22Rv1 (cell line): ENCODE measurements at regions not wholly inside any gene's neighbourhood (a gene's known extent, or its start where the extent isn't known, plus 50 kb on each side); places are given as distances from the start of the nearest gene placed in this dataset.

Source experiments
- ZFX ChIP-seq: fragments of 450-650 bp; IDR thresholded peaks from 2 replicates; pipeline ENCODE4 v1.6.1; 2017; ENCODE audit warnings: antibody characterized with exemption, borderline replicate concordance
- TF ChIP-seq, protein P1 (sequence below): fragments of 450-650 bp; IDR thresholded peaks from 2 replicates; pipeline ENCODE4 v1.5.1; 2017; ENCODE audit warnings: mild to moderate bottlenecking

DNA sequence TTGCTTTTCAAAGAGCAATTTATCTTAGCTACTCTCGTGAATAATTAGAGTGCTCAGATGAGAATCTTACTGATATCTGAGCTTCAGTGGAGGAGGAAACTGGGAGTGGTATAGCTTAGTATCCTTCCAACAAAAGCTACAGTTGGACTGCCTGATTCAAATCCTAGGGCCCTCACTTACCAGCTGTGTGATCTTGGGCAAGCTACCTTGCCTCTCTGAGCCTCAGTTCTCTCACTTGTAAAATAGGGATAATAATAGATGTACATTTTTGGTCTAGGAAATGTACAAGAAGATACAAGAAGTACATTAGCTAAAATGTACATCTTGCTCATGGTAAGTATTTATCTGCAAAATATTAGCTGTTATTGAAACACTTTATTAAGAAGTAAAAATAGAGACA is 502.0 kb downstream of the HAPSTR1 start:
- TF ChIP-seq, protein P1, sequence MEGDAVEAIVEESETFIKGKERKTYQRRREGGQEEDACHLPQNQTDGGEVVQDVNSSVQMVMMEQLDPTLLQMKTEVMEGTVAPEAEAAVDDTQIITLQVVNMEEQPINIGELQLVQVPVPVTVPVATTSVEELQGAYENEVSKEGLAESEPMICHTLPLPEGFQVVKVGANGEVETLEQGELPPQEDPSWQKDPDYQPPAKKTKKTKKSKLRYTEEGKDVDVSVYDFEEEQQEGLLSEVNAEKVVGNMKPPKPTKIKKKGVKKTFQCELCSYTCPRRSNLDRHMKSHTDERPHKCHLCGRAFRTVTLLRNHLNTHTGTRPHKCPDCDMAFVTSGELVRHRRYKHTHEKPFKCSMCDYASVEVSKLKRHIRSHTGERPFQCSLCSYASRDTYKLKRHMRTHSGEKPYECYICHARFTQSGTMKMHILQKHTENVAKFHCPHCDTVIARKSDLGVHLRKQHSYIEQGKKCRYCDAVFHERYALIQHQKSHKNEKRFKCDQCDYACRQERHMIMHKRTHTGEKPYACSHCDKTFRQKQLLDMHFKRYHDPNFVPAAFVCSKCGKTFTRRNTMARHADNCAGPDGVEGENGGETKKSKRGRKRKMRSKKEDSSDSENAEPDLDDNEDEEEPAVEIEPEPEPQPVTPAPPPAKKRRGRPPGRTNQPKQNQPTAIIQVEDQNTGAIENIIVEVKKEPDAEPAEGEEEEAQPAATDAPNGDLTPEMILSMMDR: no peak
- TF ChIP-seq ZFX: no peak
